Stimulated activated naive CD8-positive, alpha-beta T cell treated with anti-CD3 and anti-CD28 coated beads, Interleukin-15, amount 100 ng/mL, for 72 hours (primary cell): ENCODE measurements at regions not wholly inside any gene's neighbourhood (a gene's known extent, or its start where the extent isn't known, plus 50 kb on each side); places are given as distances from the start of the nearest gene placed in this dataset.
A peak's percentile ranks its signal among the peaks of the same experiment; 100 is the strongest.

Experiments used
- ATAC-seq: fragments of 150-1000 bp; cut with Tn5 transposase; 2 replicates; pipeline ENCODE4 v1.10.0; 2021; ENCODE audit warnings: mild to moderate bottlenecking, moderate library complexity
- DNase-seq, 2 donors: peaks; one replicate each; pipeline ENCODE4 v3.0.0; 2021 to 2022
- H3K27ac Mint-ChIP-seq, 2 donors: one replicate each; pipeline ENCODE4 v1.8.0; 2022; ENCODE audit warnings: mild to moderate bottlenecking in 2 of 2, mixed read lengths in 2 of 2, moderate library complexity in 2 of 2
- H3K27me3 Mint-ChIP-seq: one replicate; pipeline ENCODE4 v1.8.0; 2022; ENCODE audit warnings: mixed read lengths
- H3K4me1 Mint-ChIP-seq: one replicate; pipeline ENCODE4 v1.8.0; 2022; ENCODE audit warnings: mild to moderate bottlenecking, mixed read lengths
- H3K4me3 Mint-ChIP-seq, 2 donors: one replicate each; pipeline ENCODE4 v1.8.0; 2022; ENCODE audit warnings: mild to moderate bottlenecking in 2 of 2, mixed read lengths in 2 of 2, moderate library complexity in 1 of 2
- H3K9me3 Mint-ChIP-seq, 2 donors: one replicate each; pipeline ENCODE4 v1.8.0; 2022; ENCODE audit warnings: mixed read lengths in 2 of 2

DNA sequence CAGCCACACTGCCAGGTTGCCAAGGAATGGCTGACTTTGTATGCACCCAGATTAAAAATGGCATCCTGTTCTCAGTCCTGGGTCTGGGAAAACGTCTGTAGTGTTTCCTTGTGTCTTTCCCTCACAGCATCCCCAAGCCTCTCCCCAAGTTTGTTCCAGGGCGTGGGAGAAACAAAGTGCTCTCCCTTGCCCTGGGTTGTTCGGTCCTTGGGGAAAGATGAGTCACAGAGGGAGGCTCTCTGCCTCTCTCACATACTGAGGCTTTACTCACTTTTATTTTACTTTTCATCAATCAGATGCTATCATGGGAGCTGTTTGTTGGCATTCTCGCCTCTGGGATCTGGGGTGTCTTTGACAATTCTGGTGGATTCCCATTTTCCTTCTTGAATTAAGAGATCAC is 492.3 kb downstream of the XIRP2 start:
- DNase-seq: no peak
- H3K9me3 Mint-ChIP-seq: peaks cover 6 to 15% of the 10 kb centered on the region in 2 donors
- H3K4me3 Mint-ChIP-seq: no peak overlapping the region
- H3K4me1 Mint-ChIP-seq: no peaks in the 10 kb centered on the region
- no peak overlapping the region for H3K27ac Mint-ChIP-seq
- ATAC-seq: no peak
- no peaks in the 10 kb centered on the region for H3K27me3 Mint-ChIP-seq

DNA sequence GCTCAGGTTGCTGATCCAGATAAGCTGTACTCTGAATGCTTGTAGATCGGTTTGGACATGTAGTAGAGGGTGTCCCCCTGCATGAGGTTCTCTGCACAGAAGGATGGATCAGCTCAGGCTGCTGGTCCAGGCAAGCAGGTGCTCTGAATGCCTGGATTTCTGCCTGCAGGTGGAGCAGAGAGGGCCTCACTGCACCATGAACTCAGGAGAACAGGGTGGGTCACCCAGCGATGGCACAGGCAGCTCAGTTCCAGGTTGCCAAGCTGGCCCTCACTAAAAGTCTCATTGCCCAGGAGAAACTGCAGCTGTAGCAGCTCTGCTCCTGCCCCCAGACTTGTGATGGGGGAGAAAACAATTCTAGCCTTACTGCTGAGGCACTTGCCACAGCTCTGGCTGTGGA is 491.8 kb downstream of the XIRP2 start:
- no peaks in the 10 kb centered on the region for H3K27me3 Mint-ChIP-seq
- no peaks in the 10 kb centered on the region for H3K4me1 Mint-ChIP-seq
- H3K4me3 Mint-ChIP-seq: no peak overlapping the region
- DNase-seq (no peak), ATAC-seq (peak; percentile 26)
- peaks cover 6 to 15% of the 10 kb centered on the region in 2 donors for H3K9me3 Mint-ChIP-seq
- H3K27ac Mint-ChIP-seq: no peak overlapping the region

DNA sequence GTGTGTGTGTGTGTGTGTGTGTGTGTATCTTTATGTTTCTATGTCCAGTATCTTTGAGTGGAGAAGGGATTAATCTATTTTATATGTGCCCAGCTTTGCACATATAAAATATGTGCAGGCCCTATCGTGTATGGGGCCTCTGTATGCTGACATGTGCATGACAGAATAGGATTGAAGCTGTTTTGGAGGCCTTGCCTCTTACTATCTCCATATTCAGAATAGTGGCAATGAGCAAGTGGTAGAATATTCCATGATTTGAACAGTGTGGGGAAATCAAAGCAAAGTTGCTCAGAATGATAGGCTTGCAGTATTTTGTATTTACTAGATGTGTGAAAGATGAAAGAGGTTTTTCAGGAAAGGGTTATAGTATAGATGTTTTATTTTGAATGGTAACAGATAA is 480.8 kb downstream of the XIRP2 start:
- Mint-ChIP-seq H3K9me3 (no peaks in the 10 kb centered on the region), H3K27ac (no peak overlapping the region), H3K4me1 (no peaks in the 10 kb centered on the region), H3K27me3 (no peaks in the 10 kb centered on the region), H3K4me3 (no peak overlapping the region)
- DNase-seq (no peak), ATAC-seq (no peak)

DNA sequence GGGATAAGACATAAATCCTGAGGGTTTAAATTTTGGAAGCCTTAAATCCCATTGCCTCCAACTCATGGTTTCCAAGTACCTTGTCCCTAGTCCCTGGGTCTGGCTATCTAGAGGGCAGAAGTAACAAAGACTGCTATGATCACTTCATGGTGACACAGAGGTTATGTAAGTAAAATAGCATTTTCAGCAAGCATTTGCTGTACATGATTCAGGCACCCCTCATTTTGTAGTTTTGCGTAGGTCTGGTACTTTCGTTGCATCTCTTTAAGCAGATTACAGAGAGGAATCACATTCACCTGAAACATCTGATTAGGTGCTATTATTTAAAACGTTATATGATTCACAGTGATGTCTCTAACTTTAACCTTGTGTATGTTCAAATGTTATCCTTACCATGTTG is 480.1 kb downstream of the XIRP2 start:
- no peak for DNase-seq
- no peak for ATAC-seq

DNA sequence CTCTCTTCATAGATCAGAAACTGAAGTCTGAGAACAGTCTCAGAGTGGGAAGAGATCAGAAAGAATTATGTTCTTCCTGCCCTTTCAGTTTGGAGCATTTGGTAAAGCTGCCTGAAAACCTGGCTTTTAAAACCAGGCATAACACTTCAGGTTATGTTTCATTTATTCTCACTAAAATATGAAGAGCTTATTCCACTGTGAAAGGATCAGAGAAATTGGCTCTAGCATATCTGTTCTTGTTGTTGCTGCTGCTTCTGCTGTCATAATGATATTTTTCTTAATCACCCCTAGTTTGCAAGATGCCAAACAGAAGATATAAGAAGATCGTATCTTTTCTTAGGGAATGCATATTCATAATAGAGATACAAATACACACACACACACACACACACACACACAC is 476.9 kb downstream of the XIRP2 start:
- ATAC-seq: no peak
- Mint-ChIP-seq H3K4me1 (no peaks in the 10 kb centered on the region), H3K27ac (no peak overlapping the region), H3K4me3 (no peak overlapping the region), H3K27me3 (no peaks in the 10 kb centered on the region), H3K9me3 (peaks cover 0 to 5% of the 10 kb centered on the region in 2 donors)
- no peak for DNase-seq

More for the DNA sequence above, 480.1 kb downstream of the XIRP2 start:
- Mint-ChIP-seq H3K9me3 (peaks cover 0 to 2% of the 10 kb centered on the region in 2 donors), H3K27ac (no peak overlapping the region), H3K4me1 (no peaks in the 10 kb centered on the region), H3K4me3 (no peak overlapping the region), H3K27me3 (no peaks in the 10 kb centered on the region)

DNA sequence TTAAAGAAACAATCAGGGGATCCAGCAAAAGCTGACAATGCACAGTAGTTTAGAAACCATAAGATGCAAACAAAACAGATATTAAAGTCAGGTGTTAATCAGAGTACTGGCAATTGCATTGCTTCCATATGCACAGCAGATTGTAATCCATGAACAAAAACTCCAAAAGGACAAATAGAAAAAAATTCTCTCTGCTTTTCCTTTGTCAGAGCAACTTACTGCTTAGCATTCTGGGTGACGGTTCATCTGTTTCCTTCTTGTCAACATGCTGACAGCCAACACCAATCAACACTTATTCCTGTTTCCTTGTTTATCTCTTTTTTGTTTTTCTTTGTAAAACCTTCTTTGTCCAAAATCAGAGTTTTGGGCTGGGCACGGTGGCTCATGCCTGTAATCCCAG is 473.1 kb downstream of the XIRP2 start:
- ATAC-seq (no peak), DNase-seq (no peak)
- Mint-ChIP-seq H3K4me3 (no peak overlapping the region), H3K27me3 (no peaks in the 10 kb centered on the region), H3K9me3 (peaks cover 7 to 8% of the 10 kb centered on the region in 2 donors), H3K4me1 (no peaks in the 10 kb centered on the region), H3K27ac (no peak overlapping the region)

DNA sequence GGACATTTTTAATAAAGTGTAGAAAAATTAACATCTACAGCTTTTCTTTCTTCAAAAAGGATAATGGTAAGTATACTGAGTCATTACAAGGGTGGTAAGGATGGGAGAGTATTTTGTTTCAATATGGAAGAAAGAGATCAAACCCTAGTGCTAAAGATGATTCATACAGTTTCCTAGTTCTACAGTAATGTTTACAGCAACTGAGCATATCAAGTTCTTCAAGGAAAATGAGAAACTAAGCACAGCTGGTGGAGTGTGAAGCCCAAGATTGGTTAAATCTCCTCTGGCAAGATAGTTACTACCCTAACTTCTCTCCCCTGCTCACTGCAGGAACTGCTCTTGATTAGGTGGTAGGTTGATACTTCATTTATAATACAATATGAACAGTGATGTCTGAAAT is 467.5 kb downstream of the XIRP2 start:
- Mint-ChIP-seq H3K9me3 (peaks cover 7 to 8% of the 10 kb centered on the region in 2 donors), H3K27me3 (no peaks in the 10 kb centered on the region), H3K27ac (no peak overlapping the region), H3K4me3 (no peak overlapping the region), H3K4me1 (no peaks in the 10 kb centered on the region)
- ATAC-seq (no peak), DNase-seq (no peak)

DNA sequence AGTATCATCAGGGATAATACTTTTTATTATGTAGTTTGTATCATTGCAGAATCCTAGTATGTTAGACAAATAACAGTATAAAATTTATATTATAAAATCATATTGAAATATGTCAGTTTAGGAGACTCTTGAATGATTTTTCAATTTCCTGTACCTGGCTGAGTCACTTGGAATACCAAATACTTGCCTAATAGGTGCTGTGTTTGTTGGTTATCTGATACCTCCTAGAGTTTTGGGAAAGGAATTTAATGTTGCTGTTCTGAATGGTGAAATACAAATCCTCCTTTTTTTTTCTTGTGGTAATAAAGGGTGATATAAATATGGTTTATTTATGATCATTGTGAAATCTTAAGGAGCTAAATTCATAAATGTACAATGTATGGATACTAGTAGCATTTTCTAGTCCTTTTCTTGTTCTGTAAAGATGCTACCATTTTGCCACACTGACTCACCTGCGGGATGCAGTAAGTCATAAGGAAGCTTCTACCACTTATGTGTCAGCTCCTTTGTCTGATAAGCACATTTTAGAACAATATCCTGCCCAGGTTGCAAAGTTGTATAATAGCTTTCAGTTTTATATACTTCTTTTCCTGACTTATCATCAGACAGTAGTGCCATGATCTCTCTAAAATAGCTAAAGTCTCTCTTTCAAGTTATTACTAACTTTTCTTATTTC is 465.5 kb downstream of the XIRP2 start:
- Mint-ChIP-seq H3K27me3 (no peaks in the 10 kb centered on the region), H3K9me3 (peaks cover 7 to 8% of the 10 kb centered on the region in 2 donors), H3K4me1 (no peaks in the 10 kb centered on the region), H3K4me3 (no peak overlapping the region), H3K27ac (no peak overlapping the region)
- DNase-seq: no peak
- no peak for ATAC-seq

DNA sequence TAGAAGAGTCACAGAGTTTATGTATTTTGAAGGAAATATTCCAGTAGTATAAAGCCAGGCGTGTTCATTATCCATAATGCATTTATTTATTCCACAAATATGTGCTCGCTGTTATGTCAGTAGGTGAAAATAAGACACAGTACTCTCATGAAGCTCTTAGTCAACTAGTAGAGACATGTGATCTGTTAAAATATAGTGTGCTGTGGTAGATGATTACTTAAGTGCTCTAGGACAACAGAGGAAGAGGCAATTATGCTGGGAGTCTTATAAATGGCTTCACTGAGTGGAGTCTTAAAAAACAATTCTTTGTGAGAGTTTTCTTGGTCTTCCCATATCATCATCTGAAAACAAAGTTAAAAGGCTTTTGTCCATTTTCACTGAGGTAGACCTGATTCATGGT is 457.3 kb downstream of the XIRP2 start:
- H3K4me3 Mint-ChIP-seq: no peak overlapping the region
- no peaks in the 10 kb centered on the region for H3K27me3 Mint-ChIP-seq
- H3K27ac Mint-ChIP-seq: no peak overlapping the region
- no peaks in the 10 kb centered on the region for H3K4me1 Mint-ChIP-seq
- H3K9me3 Mint-ChIP-seq: no peaks in the 10 kb centered on the region
- DNase-seq (no peak), ATAC-seq (no peak)

DNA sequence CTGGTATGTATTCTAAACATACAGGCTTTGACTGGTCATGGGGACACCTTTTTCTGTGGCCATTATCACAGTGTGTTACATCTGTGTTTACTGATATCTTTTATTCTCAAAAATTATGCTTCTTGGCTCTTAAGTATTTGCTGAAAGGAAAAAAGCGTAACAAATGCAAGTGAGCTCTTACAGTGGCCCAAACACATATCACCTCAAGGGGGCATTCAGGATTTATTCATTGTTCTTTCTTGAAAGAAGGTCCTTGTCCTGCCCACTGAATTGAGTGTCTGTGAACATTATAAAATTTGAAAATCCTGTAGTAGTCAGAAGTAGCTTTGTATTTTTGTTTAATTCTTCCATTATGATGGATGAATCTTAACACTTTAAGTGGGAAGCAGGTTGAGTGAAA is 454.5 kb downstream of the XIRP2 start:
- H3K4me3 Mint-ChIP-seq: no peak overlapping the region
- H3K27ac Mint-ChIP-seq: no peak overlapping the region
- no peaks in the 10 kb centered on the region for H3K4me1 Mint-ChIP-seq
- DNase-seq: no peak
- no peaks in the 10 kb centered on the region for H3K27me3 Mint-ChIP-seq
- ATAC-seq: no peak
- no peaks in the 10 kb centered on the region for H3K9me3 Mint-ChIP-seq

DNA sequence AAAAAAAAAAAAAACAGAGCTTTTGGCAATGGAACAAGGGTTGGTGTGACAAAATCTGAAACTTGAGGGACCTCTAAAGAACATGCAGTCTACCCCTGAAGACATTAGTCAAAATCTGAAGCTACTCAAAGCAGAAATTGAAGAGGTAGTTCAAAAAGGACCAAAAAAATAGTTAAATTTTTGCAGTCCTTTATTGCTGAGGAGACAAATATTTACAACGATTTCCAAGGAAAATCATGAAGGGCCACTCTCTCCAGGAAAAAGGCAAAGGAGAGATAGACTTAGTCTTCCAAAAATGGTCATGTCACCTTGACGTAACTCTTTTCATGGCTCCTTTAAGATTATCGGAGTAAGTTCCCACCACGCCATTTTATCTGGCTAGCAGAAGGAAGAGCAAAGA is 452.0 kb downstream of the XIRP2 start:
- H3K4me3 Mint-ChIP-seq: no peak overlapping the region
- H3K4me1 Mint-ChIP-seq: no peaks in the 10 kb centered on the region
- DNase-seq (no peak), ATAC-seq (no peak)
- H3K27me3 Mint-ChIP-seq: no peaks in the 10 kb centered on the region
- no peaks in the 10 kb centered on the region for H3K9me3 Mint-ChIP-seq
- no peak overlapping the region for H3K27ac Mint-ChIP-seq

DNA sequence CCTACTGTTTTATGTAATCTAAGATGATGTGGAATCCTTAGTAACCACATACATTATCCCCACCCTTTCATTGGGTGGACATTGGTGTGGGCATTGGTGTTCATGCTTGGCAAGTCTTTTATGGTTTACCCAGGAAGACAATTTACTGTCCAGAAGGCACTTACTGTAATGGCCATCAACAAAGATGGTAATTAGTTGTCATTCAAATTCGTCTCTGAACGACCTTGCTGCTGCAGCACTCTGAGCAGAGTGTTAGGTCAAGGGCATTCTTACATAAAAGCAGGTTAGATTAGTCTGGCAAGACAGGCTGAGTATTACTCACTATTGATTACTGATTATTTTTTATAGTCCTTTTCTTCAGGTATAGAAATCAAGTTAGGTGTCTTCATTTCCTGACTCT is 447.9 kb downstream of the XIRP2 start:
- H3K4me1 Mint-ChIP-seq: no peaks in the 10 kb centered on the region
- H3K9me3 Mint-ChIP-seq: no peaks in the 10 kb centered on the region
- ATAC-seq (no peak), DNase-seq (no peak)
- no peaks in the 10 kb centered on the region for H3K27me3 Mint-ChIP-seq
- H3K27ac Mint-ChIP-seq: no peak overlapping the region
- H3K4me3 Mint-ChIP-seq: no peak overlapping the region

DNA sequence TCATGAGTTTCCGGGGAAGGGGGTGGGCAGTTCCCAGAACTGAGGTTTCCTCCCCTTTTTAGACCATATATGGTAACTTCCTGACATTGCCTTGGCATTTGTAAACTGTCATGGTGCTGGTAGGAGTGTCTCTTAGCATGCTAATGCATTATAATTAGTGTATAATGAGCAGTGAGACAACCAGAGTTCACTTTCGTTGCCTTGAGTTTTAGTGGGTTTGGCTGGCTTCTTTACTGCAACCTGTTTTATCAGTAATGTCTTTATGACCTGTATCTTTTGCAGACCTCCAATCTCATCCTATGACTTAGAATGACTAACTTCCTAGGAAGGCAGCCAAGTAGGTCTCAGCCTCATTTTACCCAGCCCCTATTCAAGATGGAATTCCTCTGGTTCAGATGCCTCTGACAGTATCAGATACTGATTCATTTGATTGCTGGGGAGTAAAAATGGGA is 447.3 kb downstream of the XIRP2 start:
- Mint-ChIP-seq H3K4me1 (no peaks in the 10 kb centered on the region), H3K27me3 (no peaks in the 10 kb centered on the region), H3K4me3 (no peak overlapping the region), H3K9me3 (no peaks in the 10 kb centered on the region), H3K27ac (no peak overlapping the region)
- DNase-seq (no peak), ATAC-seq (no peak)

DNA sequence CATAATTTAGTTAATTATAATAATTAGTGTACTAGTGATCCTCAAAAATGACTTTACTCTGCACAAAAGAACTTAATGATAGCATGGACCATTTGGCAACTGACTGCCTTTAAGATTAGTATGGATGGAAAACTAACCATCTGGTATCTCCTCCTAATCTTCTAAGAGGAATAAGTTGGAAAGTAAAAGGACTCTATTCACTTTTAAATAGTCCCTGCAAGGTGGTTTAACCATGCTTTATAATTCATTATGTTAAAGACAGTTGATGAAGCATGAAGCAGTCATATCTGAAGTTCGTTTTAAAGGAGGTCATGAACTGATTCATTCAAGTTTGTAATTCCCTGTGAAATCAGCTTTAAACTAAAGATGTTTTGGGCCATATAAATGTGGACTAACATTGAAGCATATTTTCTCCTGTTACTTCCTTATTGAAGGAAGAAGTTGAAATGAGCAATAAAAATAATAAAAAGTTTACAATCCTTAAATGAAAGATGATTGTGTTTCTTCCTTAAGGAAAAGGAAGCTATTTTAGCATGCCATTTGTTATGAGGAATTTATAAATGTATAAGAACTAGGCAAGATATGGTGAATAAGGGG is 446.0 kb downstream of the XIRP2 start:
- DNase-seq (no peak), ATAC-seq (no peak)
- H3K9me3 Mint-ChIP-seq: no peaks in the 10 kb centered on the region
- H3K4me3 Mint-ChIP-seq: no peak overlapping the region
- no peaks in the 10 kb centered on the region for H3K27me3 Mint-ChIP-seq
- no peaks in the 10 kb centered on the region for H3K4me1 Mint-ChIP-seq
- H3K27ac Mint-ChIP-seq: no peak overlapping the region

DNA sequence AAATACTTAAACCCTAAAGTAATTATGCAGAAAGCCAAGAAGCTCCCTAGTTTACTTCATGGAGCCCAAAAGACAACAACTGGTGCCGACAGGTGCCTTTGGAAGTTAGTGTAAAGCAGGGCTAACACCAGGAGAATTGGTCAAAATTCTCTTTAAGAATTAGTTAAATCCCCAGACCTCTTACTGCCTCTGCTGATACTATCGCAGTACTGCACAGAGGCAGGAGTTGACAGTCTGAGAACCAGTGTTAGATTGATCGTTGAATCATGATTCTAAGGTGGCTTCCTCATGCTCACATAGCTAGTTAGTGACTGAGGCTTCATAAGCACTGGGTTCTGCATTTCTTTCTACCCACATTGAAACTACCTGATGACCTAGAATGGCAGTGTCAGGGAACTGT is 445.0 kb downstream of the XIRP2 start:
- H3K27ac Mint-ChIP-seq: no peak overlapping the region

DNA sequence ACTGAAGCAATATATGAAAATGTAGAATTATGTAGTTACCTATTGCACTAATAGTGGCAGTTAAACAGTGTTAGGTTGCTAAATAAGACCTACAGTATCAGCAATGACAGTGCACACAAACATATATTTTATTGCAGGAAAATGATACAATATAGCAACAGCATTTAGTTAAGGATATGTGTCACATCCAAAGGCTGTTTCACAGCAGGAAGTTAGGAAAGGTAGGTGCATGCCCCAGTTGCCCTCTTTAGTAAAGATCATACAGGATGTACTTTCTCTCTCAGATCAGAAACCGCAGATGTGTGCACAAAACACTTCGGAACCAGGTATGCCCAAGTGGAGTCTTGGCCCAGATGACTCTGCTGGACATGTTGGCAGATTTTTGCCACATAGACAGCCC is 444.1 kb downstream of the XIRP2 start:
- ATAC-seq (no peak), DNase-seq (no peak)
- Mint-ChIP-seq H3K4me3 (no peak overlapping the region), H3K27ac (no peak overlapping the region), H3K27me3 (no peaks in the 10 kb centered on the region), H3K9me3 (no peaks in the 10 kb centered on the region), H3K4me1 (no peaks in the 10 kb centered on the region)

More for the DNA sequence above, 445.0 kb downstream of the XIRP2 start:
- DNase-seq: no peak
- H3K27me3 Mint-ChIP-seq: no peaks in the 10 kb centered on the region
- H3K4me1 Mint-ChIP-seq: no peaks in the 10 kb centered on the region
- no peak overlapping the region for H3K4me3 Mint-ChIP-seq
- no peak for ATAC-seq
- H3K9me3 Mint-ChIP-seq: no peaks in the 10 kb centered on the region
